Trophoblast cell (in vitro differentiated cells and primary cell): ENCODE measurements at regions not wholly inside any gene's neighbourhood (a gene's known extent, or its start where the extent isn't known, plus 50 kb on each side); places are given as distances from the start of the nearest gene placed in this dataset.
A peak's percentile ranks its signal among the peaks of the same experiment; 100 is the strongest.

ENCODE experiments used
- DNase-seq, 2 donors: peaks; one replicate each; pipeline ENCODE4 v3.0.0-alpha.2; 2016
- H2AFZ ChIP-seq: 2 replicates; pipeline ENCODE4 v1.6.1; 2013; ENCODE audit warnings: low read length, moderate library complexity, mild to moderate bottlenecking; ENCODE audit not compliant: insufficient read depth, poor library complexity
- H2AK5ac ChIP-seq: 2 replicates; pipeline ENCODE4 v1.6.1; 2013; ENCODE audit warnings: mild to moderate bottlenecking, low read length
- H2BK120ac ChIP-seq: 2 replicates; pipeline ENCODE4 v1.6.1; 2013; ENCODE audit warnings: low read length, mild to moderate bottlenecking, moderate library complexity; ENCODE audit not compliant: insufficient read depth, poor library complexity
- H2BK12ac ChIP-seq: 2 replicates; pipeline ENCODE4 v1.6.1; 2013; ENCODE audit warnings: mild to moderate bottlenecking, low read length, moderate library complexity
- H2BK5ac ChIP-seq: 2 replicates; pipeline ENCODE4 v1.6.1; 2013; ENCODE audit warnings: low read length, low read depth, moderate library complexity, mild to moderate bottlenecking; ENCODE audit not compliant: poor library complexity
- H3K14ac ChIP-seq: 2 replicates; pipeline ENCODE4 v1.6.1; 2013; ENCODE audit warnings: mild to moderate bottlenecking, low read length
- H3K18ac ChIP-seq: 2 replicates; pipeline ENCODE4 v1.6.1; 2013; ENCODE audit warnings: mild to moderate bottlenecking, low read length
- H3K23ac ChIP-seq: 2 replicates; pipeline ENCODE4 v1.6.1; 2013; ENCODE audit warnings: low read length
- H3K27ac ChIP-seq: 2 replicates; pipeline ENCODE4 v1.5.1; 2013; ENCODE audit warnings: low read depth, mild to moderate bottlenecking, inconsistent platforms, low read length, moderate library complexity
- H3K27me3 ChIP-seq: 2 replicates; pipeline ENCODE4 v1.6.1; 2013; ENCODE audit warnings: inconsistent platforms, mild to moderate bottlenecking, low read length, moderate library complexity; ENCODE audit not compliant: insufficient read depth
- H3K36me3 ChIP-seq, 2 experiments: 1 replicate in 1 of 2; 2 replicates in 1 of 2; pipeline ENCODE4 v1.6.1; 2013; ENCODE audit warnings: low read length in 2 of 2, mild to moderate bottlenecking in 2 of 2, moderate library complexity in 1 of 2; ENCODE audit not compliant: insufficient read depth in 2 of 2, control insufficient read depth in 1 of 2
- H3K4ac ChIP-seq: 2 replicates; pipeline ENCODE4 v1.6.1; 2013; ENCODE audit warnings: low read depth, mild to moderate bottlenecking, low read length, moderate library complexity
- H3K4me1 ChIP-seq, 2 experiments: 1 replicate in 1 of 2; 2 replicates in 1 of 2; pipeline ENCODE4 v1.6.1; 2013; ENCODE audit warnings: low read length in 2 of 2, mild to moderate bottlenecking in 2 of 2, moderate library complexity in 1 of 2; ENCODE audit not compliant: insufficient read depth in 2 of 2, control insufficient read depth in 1 of 2
- H3K4me2 ChIP-seq: 2 replicates; pipeline ENCODE4 v1.6.1; 2013; ENCODE audit warnings: inconsistent platforms, mild to moderate bottlenecking, low read length, moderate library complexity
- H3K4me3 ChIP-seq: 2 replicates; pipeline ENCODE4 v1.5.1; 2013; ENCODE audit warnings: mild to moderate bottlenecking, low read depth, low read length, inconsistent platforms
- H3K79me1 ChIP-seq: one replicate; pipeline ENCODE4 v1.6.1; 2013; ENCODE audit warnings: low read length
- H3K79me2 ChIP-seq: 2 replicates; pipeline ENCODE4 v1.6.1; 2013; ENCODE audit warnings: low read length, mild to moderate bottlenecking; ENCODE audit not compliant: control insufficient read depth, insufficient read depth, poor library complexity
- H3K9ac ChIP-seq: 2 replicates; pipeline ENCODE4 v1.6.1; 2013; ENCODE audit warnings: mild to moderate bottlenecking, low read length
- H3K9me3 ChIP-seq: 2 replicates; pipeline ENCODE4 v1.6.1; 2013; ENCODE audit warnings: low read depth, mild to moderate bottlenecking, control low read depth, inconsistent platforms, low read length; ENCODE audit not compliant: insufficient read depth
- H4K12ac ChIP-seq: 2 replicates; pipeline ENCODE4 v1.6.1; 2013; ENCODE audit warnings: low read depth, mild to moderate bottlenecking, low read length, moderate library complexity
- H4K8ac ChIP-seq: 2 replicates; pipeline ENCODE4 v1.6.1; 2013; ENCODE audit warnings: low read depth, mild to moderate bottlenecking, low read length, moderate library complexity
- H4K91ac ChIP-seq: one replicate; pipeline ENCODE4 v1.6.1; 2013; ENCODE audit warnings: low read depth, mild to moderate bottlenecking, low read length, moderate library complexity
- WGBS: extraction: QIAGEN DNeasy Blood & Tissue Kit; methylation state at CpG from one replicate; pipeline ENCODE4 v1.1.7; 2013; ENCODE audit warnings: missing lambda C conversion rate; ENCODE audit not compliant: insufficient read length, insufficient coverage; ENCODE audit errors: extremely low coverage; 5-methylcytosine and 5-hydroxymethylcytosine counted together

DNA sequence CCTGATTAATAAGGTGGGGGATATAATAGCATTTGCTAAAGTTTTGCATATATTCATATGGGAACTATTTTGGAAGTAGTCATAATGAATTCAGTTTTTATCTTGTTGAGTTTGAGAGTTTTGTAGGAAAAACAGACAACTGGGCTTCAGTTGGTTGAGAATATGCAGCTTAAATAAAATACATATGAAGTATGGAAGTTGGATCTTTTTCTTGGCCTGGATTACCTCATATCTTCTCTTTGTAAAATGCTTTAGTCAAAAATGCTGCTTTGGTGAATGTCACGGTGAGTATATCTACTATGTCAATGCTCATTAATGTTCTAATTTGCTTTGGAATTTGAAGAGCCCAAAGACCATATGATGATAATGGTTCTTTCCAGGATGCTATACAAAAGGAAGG is 552.2 kb upstream of the LMO3 start:
- H4K8ac ChIP-seq, result no peak overlapping the region
- H2BK5ac ChIP-seq, result no peak overlapping the region
- H3K23ac ChIP-seq, result no peak overlapping the region
- no CpG with 5 or more reads among the region's 1 CpG for WGBS
- no peaks in the 10 kb centered on the region for H3K4me1 ChIP-seq
- no peak overlapping the region for H3K14ac ChIP-seq
- no peak overlapping the region for H2BK12ac ChIP-seq
- H3K9me3 ChIP-seq, result no peaks in the 10 kb centered on the region
- H2BK120ac ChIP-seq, result no peak overlapping the region
- DNase-seq, result no peak
- no peaks in the 10 kb centered on the region for H3K79me1 ChIP-seq
- H3K4ac ChIP-seq, result no peak overlapping the region
- no peaks in the 10 kb centered on the region for H3K79me2 ChIP-seq
- H3K27me3 ChIP-seq, result no peaks in the 10 kb centered on the region
- no peak overlapping the region for H4K91ac ChIP-seq
- H3K27ac ChIP-seq, result no peak overlapping the region
- H3K36me3 ChIP-seq, result no peaks in the 10 kb centered on the region
- no peak overlapping the region for H3K9ac ChIP-seq
- no peak overlapping the region for H2AFZ ChIP-seq
- H3K4me2 ChIP-seq, result no peak overlapping the region
- H3K18ac ChIP-seq, result no peak overlapping the region
- H3K4me3 ChIP-seq, result no peak overlapping the region
- H2AK5ac ChIP-seq, result no peak overlapping the region
- H4K12ac ChIP-seq, result no peak overlapping the region

DNA sequence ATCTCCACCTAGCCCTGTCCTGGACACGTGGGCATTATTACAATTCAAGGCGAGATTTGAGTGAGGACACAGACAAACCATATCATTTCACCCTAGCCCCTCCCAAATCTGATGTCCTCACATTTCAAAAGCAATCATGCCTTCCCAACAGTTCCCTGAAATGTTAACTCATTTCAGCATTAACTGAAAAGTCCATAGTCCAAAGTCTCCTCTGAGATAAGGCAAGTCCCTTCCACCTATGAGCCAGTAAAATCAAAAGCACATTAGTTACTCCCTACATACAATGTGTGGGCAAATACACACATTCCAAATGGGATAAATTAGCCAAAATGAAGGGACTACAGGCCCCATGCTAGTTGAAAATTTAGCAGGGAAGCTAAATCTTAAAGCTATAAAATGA is 546.0 kb upstream of the LMO3 start:
- Histone ChIP-seq H2AK5ac (no peak overlapping the region), H3K4me2 (no peak overlapping the region), H3K27ac (no peak overlapping the region), H3K9me3 (peaks cover 1% of the 10 kb centered on the region), H4K91ac (no peak overlapping the region), H3K4me1 (peaks cover 2 to 9% of the 10 kb centered on the region in 2 experiments), H3K23ac (no peak overlapping the region), H3K27me3 (no peaks in the 10 kb centered on the region), H3K9ac (no peak overlapping the region), H3K79me1 (no peaks in the 10 kb centered on the region), H2BK120ac (no peak overlapping the region), H2BK5ac (no peak overlapping the region), H3K79me2 (no peaks in the 10 kb centered on the region), H2AFZ (no peak overlapping the region), H2BK12ac (no peak overlapping the region), H3K14ac (no peak overlapping the region), H3K18ac (no peak overlapping the region), H4K8ac (no peak overlapping the region), H4K12ac (no peak overlapping the region), H3K4me3 (no peak overlapping the region), H3K4ac (no peak overlapping the region), H3K36me3 (no peaks in the 10 kb centered on the region)
- no CpG with 5 or more reads among the region's 2 CpGs for WGBS
- no peak for DNase-seq

DNA sequence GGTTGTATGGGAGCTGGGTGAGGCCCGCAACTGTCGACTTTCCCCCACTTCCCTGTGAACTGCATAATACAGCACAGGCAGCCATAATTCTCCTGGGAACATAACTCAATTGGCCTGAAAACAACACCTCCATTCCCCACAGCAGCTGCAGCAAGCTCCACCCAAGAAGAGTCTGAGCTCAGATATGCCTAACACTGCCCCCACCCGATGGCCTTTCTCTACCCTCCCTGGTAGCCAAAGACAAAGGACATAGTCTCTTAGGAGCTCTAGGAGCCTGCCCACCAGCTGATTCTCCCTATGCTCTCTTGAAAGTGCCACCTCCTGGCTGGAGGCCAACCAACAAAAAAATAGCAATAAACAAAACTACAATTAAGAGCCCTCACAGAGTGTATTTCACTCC is 542.7 kb upstream of the LMO3 start:
- H3K27me3 ChIP-seq, result no peaks in the 10 kb centered on the region
- H3K4ac ChIP-seq, result peak overlapping the region; percentile 59
- H3K9me3 ChIP-seq, result peaks cover 1% of the 10 kb centered on the region
- H4K12ac ChIP-seq, result no peak overlapping the region
- H3K4me1 ChIP-seq, result peaks cover 2 to 9% of the 10 kb centered on the region in 2 experiments
- H4K8ac ChIP-seq, result no peak overlapping the region
- H2AFZ ChIP-seq, result no peak overlapping the region
- H3K23ac ChIP-seq, result no peak overlapping the region
- no peaks in the 10 kb centered on the region for H3K79me1 ChIP-seq
- H2BK120ac ChIP-seq, result peak overlapping the region; percentile 33
- no peaks in the 10 kb centered on the region for H3K79me2 ChIP-seq
- no peak overlapping the region for H3K4me2 ChIP-seq
- H2BK12ac ChIP-seq, result peak overlapping the region; percentile 20
- H3K18ac ChIP-seq, result no peak overlapping the region
- H3K36me3 ChIP-seq, result no peaks in the 10 kb centered on the region
- no peak overlapping the region for H3K9ac ChIP-seq
- peak overlapping the region; percentile 66 for H3K14ac ChIP-seq
- H2AK5ac ChIP-seq, result no peak overlapping the region
- H3K27ac ChIP-seq, result no peak overlapping the region
- no peak overlapping the region for H3K4me3 ChIP-seq
- H2BK5ac ChIP-seq, result peak overlapping the region; percentile 47
- H4K91ac ChIP-seq, result peak overlapping the region; percentile 24
- DNase-seq, result no peak
- no CpG with 5 or more reads among the region's 3 CpGs for WGBS

DNA sequence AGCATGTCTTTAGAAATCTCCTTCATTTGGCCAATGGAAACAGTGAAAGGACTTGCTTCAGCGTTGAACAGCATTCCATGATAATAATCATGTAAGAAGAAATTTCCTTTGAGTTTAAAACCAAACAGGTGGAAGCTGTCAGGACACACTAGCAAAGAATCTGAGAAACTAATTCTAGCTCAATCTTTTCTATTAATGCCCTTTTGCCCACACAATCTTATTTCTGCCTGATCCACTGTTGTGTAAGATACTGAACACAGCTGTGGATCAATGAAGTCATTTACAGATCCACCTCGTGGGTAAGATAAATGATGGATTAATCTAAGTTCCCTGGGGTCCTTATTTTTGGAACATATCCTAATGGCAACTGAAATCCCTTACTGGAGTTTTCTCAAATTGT is 536.9 kb upstream of the LMO3 start:
- Histone ChIP-seq H4K8ac (no peak overlapping the region), H3K14ac (no peak overlapping the region), H3K79me2 (no peaks in the 10 kb centered on the region), H3K79me1 (peaks cover 3% of the 10 kb centered on the region), H4K91ac (no peak overlapping the region), H3K9ac (no peak overlapping the region), H2BK120ac (no peak overlapping the region), H3K9me3 (no peaks in the 10 kb centered on the region), H3K4me3 (no peak overlapping the region), H3K36me3 (no peaks in the 10 kb centered on the region), H3K4me1 (peaks cover under 1 to 3% of the 10 kb centered on the region in 2 experiments), H3K27me3 (no peaks in the 10 kb centered on the region), H3K4me2 (no peak overlapping the region), H3K18ac (no peak overlapping the region), H2BK12ac (no peak overlapping the region), H2AFZ (no peak overlapping the region), H4K12ac (no peak overlapping the region), H3K23ac (no peak overlapping the region), H2AK5ac (no peak overlapping the region), H2BK5ac (no peak overlapping the region), H3K4ac (no peak overlapping the region), H3K27ac (no peak overlapping the region)
- DNase-seq, result peak in 1 of 2 donors; percentile 34
- no CpG with 5 or more reads among the region's 2 CpGs for WGBS
